SK-N-MC (cell line): ENCODE measurements at regions not wholly inside any gene's neighbourhood (a gene's known extent, or its start where the extent isn't known, plus 50 kb on each side); places are given as distances from the start of the nearest gene placed in this dataset.

Source experiments
- EZH2 ChIP-seq: fragments of 200-600 bp; sonication (generic); IDR thresholded peaks from one replicate; pipeline ENCODE4 v1.6.1; 2017; ENCODE audit warnings: antibody characterized with exemption
- POLR2AphosphoS5 ChIP-seq: IDR thresholded peaks from 2 replicates; pipeline ENCODE4 v1.6.1; 2012; ENCODE audit warnings: mild to moderate bottlenecking, low read depth, low read length, borderline replicate concordance

DNA sequence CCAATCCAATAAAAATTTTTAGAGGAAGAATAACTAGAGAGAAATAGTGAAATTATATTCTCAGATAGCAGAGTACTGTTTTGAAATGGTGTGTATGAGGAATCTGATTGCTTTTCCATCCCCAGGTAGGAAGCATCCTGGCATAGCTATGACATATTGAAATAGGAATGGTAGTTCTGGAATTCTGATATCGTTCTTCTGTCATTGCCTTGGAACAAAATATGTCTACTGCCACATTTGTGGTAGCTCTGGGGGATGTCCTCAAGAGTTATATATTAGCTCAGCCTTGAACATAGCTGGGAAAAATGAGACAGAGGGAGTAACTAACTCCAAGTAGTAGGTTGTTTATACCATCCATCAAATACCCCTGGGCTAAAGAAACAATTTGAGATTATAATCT lies 950.7 kb downstream of the MCTP2 start:
- no peak for TF ChIP-seq POLR2AphosphoS5
- TF ChIP-seq EZH2: no peak
